B cell (primary cell): ENCODE measurements at regions not wholly inside any gene's neighbourhood (a gene's known extent, or its start where the extent isn't known, plus 50 kb on each side); places are given as distances from the start of the nearest gene placed in this dataset.
A peak's percentile ranks its signal among the peaks of the same experiment; 100 is the strongest.

Experiments
- ATAC-seq: fragments of 200-7000 bp; cut with Tn5 transposase; one replicate; pipeline ENCODE4 v1.10.0; 2021; ENCODE audit warnings: low read depth, mild to moderate bottlenecking, moderate number of reproducible peaks, moderate library complexity
- CTCF ChIA-PET: fragments of 350-600 bp; sonication (Branson Sonifier 250); formaldehyde crosslinking; loops from one replicate; lab custom pipeline; 2021; ENCODE audit warnings: antibody characterized with exemption, inconsistent platforms; lab: Charles Lee
- POLR2A ChIA-PET: fragments of 350-600 bp; sonication (Branson Sonifier 250); formaldehyde crosslinking; loops from one replicate; lab custom pipeline; 2021; ENCODE audit warnings: antibody characterized with exemption; lab: Charles Lee
- DNase-seq: peaks from one replicate; pipeline ENCODE4 v3.0.0; 2013
- H2AFZ ChIP-seq: 2 replicates; pipeline ENCODE4 v1.6.1; 2012; ENCODE audit warnings: mild to moderate bottlenecking, low read depth, low read length; ENCODE audit not compliant: insufficient read depth, poor library complexity, severe bottlenecking
- H3K27ac ChIP-seq, 2 donors: 1 replicate in 1 of 2; 2 replicates in 1 of 2; pipeline ENCODE4 v1.5.1; 2012 to 2013; ENCODE audit warnings: low read length in 2 of 2, mild to moderate bottlenecking in 2 of 2, moderate library complexity in 1 of 2
- H3K27me3 ChIP-seq, 4 experiments: fragments of 200-600 bp in 1 of 4; sonication (generic) in 1 of 4; replicated peaks in 1 of 4; 1 replicate in 2 of 4; 2 replicates in 2 of 4; pipeline versions ENCODE4 v1.6.1 to v1.7.0; 2013 to 2016; ENCODE audit warnings: low read length in 3 of 4, mild to moderate bottlenecking in 2 of 4, mixed read lengths in 1 of 4, moderate library complexity in 1 of 4; ENCODE audit not compliant: insufficient read depth in 4 of 4, control insufficient read depth in 3 of 4; ENCODE audit errors: control extremely low read depth in 1 of 4
- H3K36me3 ChIP-seq, 2 experiments: replicated peaks in 1 of 2; 1 replicate in 1 of 2; 2 replicates in 1 of 2; pipeline versions ENCODE4 v1.6.1 to v1.7.1; 2013; ENCODE audit warnings: low read length in 1 of 2; ENCODE audit not compliant: insufficient read depth in 2 of 2, control insufficient read depth in 1 of 2; ENCODE audit errors: control extremely low read depth in 1 of 2, extremely low read depth in 1 of 2
- H3K4me1 ChIP-seq, 2 donors: fragments of 200-600 bp in 1 of 2; sonication (generic) in 1 of 2; 1 replicate in 1 of 2; 2 replicates in 1 of 2; pipeline versions ENCODE4 v1.5.1 to v1.6.1; 2013 to 2017; ENCODE audit warnings: low read length in 2 of 2; ENCODE audit not compliant: control insufficient read depth in 2 of 2, insufficient read depth in 2 of 2
- H3K4me2 ChIP-seq: replicated peaks from 2 replicates; pipeline ENCODE3; 2012; ENCODE audit warnings: mild to moderate bottlenecking, low read depth, low read length; ENCODE audit not compliant: poor library complexity, severe bottlenecking
- H3K4me3 ChIP-seq, 5 experiments: fragments of 200-600 bp in 1 of 5; sonication (generic) in 1 of 5; 1 replicate in 3 of 5; 2 replicates in 2 of 5; pipeline versions ENCODE4 v1.5.1 to v1.7.0; 2011 to 2016; ENCODE audit warnings: low read length in 4 of 5, mild to moderate bottlenecking in 4 of 5, low read depth in 2 of 5, control low read depth in 1 of 5, moderate library complexity in 1 of 5; ENCODE audit not compliant: insufficient read depth in 1 of 5; ENCODE audit errors: control extremely low read depth in 1 of 5, extremely low read depth in 1 of 5
- H3K79me2 ChIP-seq: fragments of 200-600 bp; sonication (generic); one replicate; pipeline ENCODE4 v1.6.0; 2016; ENCODE audit warnings: low read length; ENCODE audit not compliant: control insufficient read depth, insufficient read depth
- H3K9ac ChIP-seq: fragments of 200-600 bp; sonication (generic); 2 replicates; pipeline ENCODE4 v1.6.1; 2017; ENCODE audit warnings: mild to moderate bottlenecking, low read length, moderate library complexity
- H3K9me3 ChIP-seq, 3 donors: one replicate each; pipeline versions ENCODE4 v1.6.1 to v1.7.1; 2013; ENCODE audit warnings: low read length in 2 of 3; ENCODE audit not compliant: control insufficient read depth in 2 of 3, insufficient read depth in 1 of 3; ENCODE audit errors: control extremely low read depth in 1 of 3
- H4K20me1 ChIP-seq: 2 replicates; pipeline ENCODE4 v1.6.0; 2012; ENCODE audit warnings: mild to moderate bottlenecking, low read length; ENCODE audit not compliant: insufficient read depth, control insufficient read depth, poor library complexity, severe bottlenecking
- H3K27ac Mint-ChIP-seq: one replicate; pipeline ENCODE4 v1.8.0; 2021; ENCODE audit warnings: mixed read lengths
- H3K27me3 Mint-ChIP-seq: one replicate; pipeline ENCODE4 v1.8.0; 2021; ENCODE audit warnings: mixed read lengths
- H3K4me1 Mint-ChIP-seq: one replicate; pipeline ENCODE4 v1.8.0; 2021; ENCODE audit warnings: mixed read lengths
- H3K4me3 Mint-ChIP-seq: one replicate; pipeline ENCODE4 v1.8.0; 2021; ENCODE audit warnings: mixed read lengths
- H3K9me3 Mint-ChIP-seq: one replicate; pipeline ENCODE4 v1.8.0; 2022; ENCODE audit warnings: mixed read lengths; ENCODE audit not compliant: insufficient read depth
- EZH2 ChIP-seq: IDR thresholded peaks from 2 replicates; pipeline ENCODE4 v1.6.1; 2012; ENCODE audit warnings: borderline replicate concordance, low read depth, mild to moderate bottlenecking, moderate library complexity, low read length; ENCODE audit not compliant: insufficient read depth, poor library complexity, severe bottlenecking
- WGBS: methylation state at CpG from one replicate; pipeline ENCODE4 v1.1.5; 2013; ENCODE audit warnings: missing lambda C conversion rate; ENCODE audit not compliant: insufficient coverage; 5-methylcytosine and 5-hydroxymethylcytosine counted together
- intact Hi-C: fragments of 100-400 bp; cut with micrococcal nuclease; formaldehyde crosslinking; loops from one replicate; pipeline ENCODE4 v1.10.0; 2022
- TF ChIP-seq, protein P1 (sequence below): fragments of 200-600 bp; IDR thresholded peaks from one replicate; pipeline ENCODE4 v1.8.0; 2022; ENCODE audit warnings: antibody characterized with exemption, mild to moderate bottlenecking

DNA sequence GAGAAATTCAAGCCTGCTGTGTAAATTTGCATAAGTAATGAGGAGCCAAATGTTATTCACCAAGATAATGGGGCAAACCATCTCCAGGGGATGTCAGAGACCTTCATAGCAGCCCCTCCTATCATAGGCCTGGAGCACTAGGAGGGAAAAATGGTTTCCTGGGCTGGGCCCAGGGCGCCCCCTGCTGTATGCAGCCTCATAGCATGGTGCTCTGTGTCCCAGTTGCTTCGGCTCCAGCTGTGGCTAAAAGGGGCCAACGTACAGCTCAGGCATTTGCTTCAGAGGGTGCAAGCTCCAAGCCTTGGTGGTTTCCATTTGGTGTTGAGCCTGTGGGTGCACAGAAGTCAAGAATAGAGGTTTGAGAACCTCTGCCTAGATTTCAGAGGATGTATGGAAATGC, 859.3 kb downstream of the RPA4 start:
- Histone ChIP-seq H3K36me3 (no peaks in the 10 kb centered on the region), H3K4me3 (no peak overlapping the region), H2AFZ (no peak overlapping the region), H3K27me3 (no peaks in the 10 kb centered on the region), H3K79me2 (no peaks in the 10 kb centered on the region), H3K4me2 (no peak overlapping the region), H4K20me1 (no peaks in the 10 kb centered on the region), H3K4me1 (no peaks in the 10 kb centered on the region), H3K27ac (no peak overlapping the region), H3K9ac (no peak overlapping the region), H3K9me3 (no peaks in the 10 kb centered on the region)
- ChIA-PET POLR2A (no interaction called here), CTCF (no interaction called here)
- TF ChIP-seq, protein P1, sequence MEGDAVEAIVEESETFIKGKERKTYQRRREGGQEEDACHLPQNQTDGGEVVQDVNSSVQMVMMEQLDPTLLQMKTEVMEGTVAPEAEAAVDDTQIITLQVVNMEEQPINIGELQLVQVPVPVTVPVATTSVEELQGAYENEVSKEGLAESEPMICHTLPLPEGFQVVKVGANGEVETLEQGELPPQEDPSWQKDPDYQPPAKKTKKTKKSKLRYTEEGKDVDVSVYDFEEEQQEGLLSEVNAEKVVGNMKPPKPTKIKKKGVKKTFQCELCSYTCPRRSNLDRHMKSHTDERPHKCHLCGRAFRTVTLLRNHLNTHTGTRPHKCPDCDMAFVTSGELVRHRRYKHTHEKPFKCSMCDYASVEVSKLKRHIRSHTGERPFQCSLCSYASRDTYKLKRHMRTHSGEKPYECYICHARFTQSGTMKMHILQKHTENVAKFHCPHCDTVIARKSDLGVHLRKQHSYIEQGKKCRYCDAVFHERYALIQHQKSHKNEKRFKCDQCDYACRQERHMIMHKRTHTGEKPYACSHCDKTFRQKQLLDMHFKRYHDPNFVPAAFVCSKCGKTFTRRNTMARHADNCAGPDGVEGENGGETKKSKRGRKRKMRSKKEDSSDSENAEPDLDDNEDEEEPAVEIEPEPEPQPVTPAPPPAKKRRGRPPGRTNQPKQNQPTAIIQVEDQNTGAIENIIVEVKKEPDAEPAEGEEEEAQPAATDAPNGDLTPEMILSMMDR, result no peak
- no peak for TF ChIP-seq EZH2
- H3K4me3 Mint-ChIP-seq, result no peak overlapping the region
- no peak for ATAC-seq
- peak; percentile 1 for DNase-seq
- no peak overlapping the region for H3K27ac Mint-ChIP-seq
- no peaks in the 10 kb centered on the region for H3K4me1 Mint-ChIP-seq
- intact Hi-C loops, result no loop called here
- no peaks in the 10 kb centered on the region for H3K9me3 Mint-ChIP-seq
- H3K27me3 Mint-ChIP-seq, result no peaks in the 10 kb centered on the region
- 100% methylated on average over 1 of the region's 3 CpGs for WGBS

DNA sequence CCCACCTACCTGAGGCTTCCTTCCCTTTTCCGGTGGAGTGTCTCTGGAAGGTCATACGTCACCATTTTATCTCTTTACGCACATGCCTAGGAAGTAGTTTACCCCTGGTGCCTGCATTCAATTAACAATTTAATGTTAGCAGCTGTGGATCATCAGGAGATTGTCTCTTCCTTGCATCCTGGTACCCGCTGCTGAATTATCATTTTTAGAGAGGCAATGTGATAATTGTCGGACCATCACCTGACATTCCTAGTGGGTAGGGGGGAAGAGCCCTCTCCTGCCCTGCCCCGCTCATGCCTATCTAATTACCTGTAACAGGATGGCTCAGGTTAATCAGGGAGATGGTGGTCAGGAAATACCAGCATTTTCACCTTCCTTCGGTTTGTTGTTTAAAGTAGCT, 863.6 kb downstream of the RPA4 start:
- Histone ChIP-seq H3K4me1 (no peaks in the 10 kb centered on the region), H3K79me2 (no peaks in the 10 kb centered on the region)

More for the DNA sequence above, 863.6 kb downstream of the RPA4 start:
- WGBS, result no CpG with 5 or more reads among the region's 7 CpGs
- Histone ChIP-seq H4K20me1 (no peaks in the 10 kb centered on the region), H3K4me3 (no peak overlapping the region), H3K27ac (no peak overlapping the region), H3K4me2 (no peak overlapping the region), H3K9ac (no peak overlapping the region), H3K27me3 (no peaks in the 10 kb centered on the region), H3K9me3 (no peaks in the 10 kb centered on the region), H3K36me3 (no peaks in the 10 kb centered on the region), H2AFZ (no peak overlapping the region)
- Mint-ChIP-seq H3K27me3 (no peaks in the 10 kb centered on the region), H3K4me1 (no peaks in the 10 kb centered on the region), H3K4me3 (no peak overlapping the region), H3K9me3 (no peaks in the 10 kb centered on the region), H3K27ac (no peak overlapping the region)
- POLR2A ChIA-PET, result no interaction called here
- TF ChIP-seq, protein P1, result no peak
- no peak for TF ChIP-seq EZH2
- DNase-seq (no peak), ATAC-seq (no peak)
- intact Hi-C loops, result no loop called here
- CTCF ChIA-PET, result no interaction called here
